ENCODE measurements at regions not wholly inside any gene's neighbourhood (a gene's known extent, or its start where the extent isn't known, plus 50 kb on each side); places are given as distances from the start of the nearest gene placed in this dataset.
"Not testable (repeated sequence)": the region's sequence is repeated elsewhere in the genome, so short reads cannot be mapped to it uniquely, and the experiment has no call there.

GRCh38 chr3:159482241-159482993, 506.2 kb upstream of the IL12A start:
- no peak for DNase-seq

GRCh38 chr3:159482994-159483367, 505.7 kb upstream of the IL12A start:
- DNase-seq: no peak

GRCh38 chr3:159486580-159486979, 502.1 kb upstream of the IL12A start:
- no peak for DNase-seq

GRCh38 chr3:159487304-159487703, 501.3 kb upstream of the IL12A start:
- no peak for DNase-seq

GRCh38 chr3:159488602-159489001, 500.0 kb upstream of the IL12A start:
- no peak for DNase-seq

- no peak for DNase-seq
Observed at GRCh38 chr3:159497361-159497760, 491.3 kb upstream of the IL12A start.

GRCh38 chr3:159499031-159499793, 489.4 kb upstream of the IL12A start:
- DNase-seq: no peak

- no peak for DNase-seq
Observed at GRCh38 chr3:159501029-159501428, 487.6 kb upstream of the IL12A start.

GRCh38 chr3:159502986-159503385, 485.6 kb upstream of the IL12A start:
- no peak for DNase-seq

GRCh38 chr3:159510988-159511387, 477.6 kb upstream of the IL12A start:
- DNase-seq: not testable (repeated sequence)

- DNase-seq: no peak
Observed at GRCh38 chr3:159513444-159513843, 475.2 kb upstream of the IL12A start.

GRCh38 chr3:159513867-159514380, 474.7 kb upstream of the IL12A start:
- no peak for DNase-seq

GRCh38 chr3:159517105-159517504, 471.5 kb upstream of the IL12A start:
- no peak for DNase-seq

- no peak for DNase-seq
Observed at GRCh38 chr3:159520638-159521037, 468.0 kb upstream of the IL12A start.

GRCh38 chr3:159522276-159522675, 466.4 kb upstream of the IL12A start:
- no peak for DNase-seq

GRCh38 chr3:159528251-159528895, 460.3 kb upstream of the IL12A start:
- DNase-seq: no peak

GRCh38 chr3:159532577-159532976, 456.1 kb upstream of the IL12A start:
- DNase-seq: no peak

GRCh38 chr3:159534496-159534895, 454.1 kb upstream of the IL12A start:
- DNase-seq: no peak

- DNase-seq: no peak
Observed at GRCh38 chr3:159536876-159537275, 451.8 kb upstream of the IL12A start.

GRCh38 chr3:159538507-159538906, 450.1 kb upstream of the IL12A start:
- DNase-seq: no peak

- DNase-seq: no peak
Observed at GRCh38 chr3:159540882-159541495, 447.6 kb upstream of the IL12A start.

GRCh38 chr3:159548675-159549335, 439.8 kb upstream of the IL12A start:
- no peak for DNase-seq

- no peak for DNase-seq
Observed at GRCh38 chr3:159555205-159555604, 433.4 kb upstream of the IL12A start.

Data from activated CD4-positive, alpha-beta T cell treated with anti-CD3 and anti-CD28 coated beads, Interleukin-2, amount 50 U/mL, for 1 hour (primary cell).